ENCODE measurements at regions not wholly inside any gene's neighbourhood (a gene's known extent, or its start where the extent isn't known, plus 50 kb on each side); places are given as distances from the start of the nearest gene placed in this dataset.
"Not testable (repeated sequence)": the region's sequence is repeated elsewhere in the genome, so short reads cannot be mapped to it uniquely, and the experiment has no call there.

GRCh38 chr5:60162441-60162840, 268.9 kb upstream of the PDE4D start:
- DNase-seq, result no peak

GRCh38 chr5:60161340-60161934, 267.9 kb upstream of the PDE4D start:
- DNase-seq, result no peak

- DNase-seq, result no peak
These were observed 255.6 kb upstream of the PDE4D start for GRCh38 chr5:60149081-60149480.

- no peak for DNase-seq
These were observed 254.8 kb upstream of the PDE4D start for GRCh38 chr5:60148366-60148765.

GRCh38 chr5:60147791-60148190, 254.3 kb upstream of the PDE4D start:
- DNase-seq, result no peak

GRCh38 chr5:60143942-60144549, 250.5 kb upstream of the PDE4D start:
- no peak for DNase-seq

GRCh38 chr5:60141119-60141518, 247.6 kb upstream of the PDE4D start:
- no peak for DNase-seq

GRCh38 chr5:60136841-60137240, 243.3 kb upstream of the PDE4D start:
- no peak for DNase-seq

- no peak for DNase-seq
These were observed 238.0 kb upstream of the PDE4D start for GRCh38 chr5:60131504-60131903.

GRCh38 chr5:60125636-60126035, 232.1 kb upstream of the PDE4D start:
- no peak for DNase-seq

- DNase-seq, result no peak
These were observed 209.6 kb upstream of the PDE4D start for GRCh38 chr5:60102961-60103693.

GRCh38 chr5:60101573-60101972, 208.0 kb upstream of the PDE4D start:
- no peak for DNase-seq

- DNase-seq, result no peak
These were observed 199.3 kb upstream of the PDE4D start for GRCh38 chr5:60092671-60093422.

GRCh38 chr5:60086583-60086982, 193.1 kb upstream of the PDE4D start:
- DNase-seq, result no peak

- DNase-seq, result no peak
These were observed 190.7 kb upstream of the PDE4D start for GRCh38 chr5:60084226-60084625.

GRCh38 chr5:60077292-60077691, 183.8 kb upstream of the PDE4D start:
- no peak for DNase-seq

GRCh38 chr5:60076746-60077145, 183.2 kb upstream of the PDE4D start:
- no peak for DNase-seq

GRCh38 chr5:60066502-60066901, 173.0 kb upstream of the PDE4D start:
- DNase-seq, result no peak

- DNase-seq, result no peak
These were observed 166.9 kb upstream of the PDE4D start for GRCh38 chr5:60060389-60060788.

GRCh38 chr5:60056191-60056590, 162.7 kb upstream of the PDE4D start:
- no peak for DNase-seq

GRCh38 chr5:60055168-60055567, 161.6 kb upstream of the PDE4D start:
- DNase-seq, result no peak

GRCh38 chr5:60041996-60042664, 148.6 kb upstream of the PDE4D start:
- not testable (repeated sequence) for DNase-seq

GRCh38 chr5:60041508-60041907, 148.0 kb upstream of the PDE4D start:
- DNase-seq, result not testable (repeated sequence)
